Fibroblast of skin of back (primary cell): ENCODE measurements at regions not wholly inside any gene's neighbourhood (a gene's known extent, or its start where the extent isn't known, plus 50 kb on each side); places are given as distances from the start of the nearest gene placed in this dataset.

Experiments
- DNase-seq: peaks from one replicate; pipeline ENCODE4 v3.0.0-alpha.2; 2013

DNA sequence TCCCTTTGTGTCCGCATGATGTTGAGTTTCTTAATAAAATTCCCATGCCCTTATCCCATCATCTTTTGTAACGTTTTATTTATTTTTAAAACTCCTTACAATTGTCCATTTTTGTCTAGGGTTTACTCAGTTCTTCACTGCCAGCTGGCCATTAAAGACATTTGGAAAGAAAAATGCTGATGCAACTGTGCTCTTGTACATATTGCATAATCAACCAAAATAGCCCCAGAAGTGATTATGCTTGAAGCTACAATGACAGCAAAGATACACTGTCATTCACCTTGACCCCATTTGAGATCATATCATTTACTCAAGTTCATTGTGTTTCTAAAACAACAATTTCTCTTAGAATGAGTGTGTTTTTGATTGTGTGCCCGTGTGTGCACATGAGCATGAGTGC, 1074.6 kb upstream of the RBFOX1 start:
- no peak for DNase-seq

DNA sequence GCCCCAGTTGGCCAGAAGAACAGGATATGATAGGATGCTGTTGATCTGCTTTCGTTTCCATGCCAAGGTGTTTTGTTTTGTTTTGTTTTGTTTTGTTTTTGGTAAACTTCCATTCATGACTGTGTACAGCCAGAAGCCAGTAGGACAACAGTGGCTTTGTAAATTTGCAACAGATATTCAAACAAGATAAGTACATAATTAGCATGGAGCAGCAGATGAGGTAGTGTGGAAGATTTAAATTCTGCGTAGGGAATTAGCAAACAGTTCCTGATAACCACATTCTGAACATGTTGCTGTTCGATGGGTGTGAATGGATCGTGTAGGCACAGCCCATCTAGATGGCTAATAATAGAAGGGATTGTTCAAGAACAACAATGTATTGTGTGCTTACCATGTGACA, 1080.1 kb upstream of the RBFOX1 start:
- DNase-seq, result no peak

DNA sequence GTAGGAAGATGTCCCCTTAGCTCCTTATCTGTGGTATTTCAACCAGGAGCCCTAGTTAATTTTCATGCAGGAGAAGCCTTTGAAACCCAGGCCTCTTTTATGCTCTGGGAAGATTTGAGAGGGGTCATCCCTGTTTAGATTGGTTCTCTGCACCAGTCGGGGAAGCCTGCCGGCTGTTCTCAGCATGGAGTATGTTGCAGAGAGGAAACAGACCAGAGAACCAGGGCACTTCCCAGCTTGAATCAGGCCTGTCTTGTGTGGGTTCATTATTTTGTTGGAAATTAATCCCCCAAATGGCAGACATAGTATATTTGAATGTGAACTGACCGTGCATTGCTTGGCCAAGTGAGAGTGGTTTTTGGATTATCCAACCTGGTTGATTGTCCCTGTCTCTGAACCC, 1082.1 kb upstream of the RBFOX1 start:
- DNase-seq, result no peak

DNA sequence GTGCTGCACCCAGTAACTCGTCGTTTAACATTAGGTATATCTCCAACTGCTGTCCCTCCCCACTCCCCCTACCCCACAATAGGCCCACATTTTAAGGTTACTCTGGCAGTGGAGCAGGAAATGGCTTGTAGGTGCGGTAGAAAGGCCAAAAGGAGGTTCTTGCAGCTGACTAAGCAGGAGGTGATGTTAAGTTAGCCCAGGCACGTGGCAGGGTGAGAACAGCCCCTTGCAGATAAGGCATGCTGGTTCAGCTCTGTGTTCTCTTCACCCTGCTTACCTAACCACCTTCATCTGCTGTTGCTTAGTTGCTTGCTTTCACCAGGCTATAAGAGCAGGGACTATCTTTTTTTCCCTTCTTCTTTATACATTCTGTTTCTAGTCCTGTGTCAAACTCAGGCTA, 1082.8 kb upstream of the RBFOX1 start:
- DNase-seq, result no peak

DNA sequence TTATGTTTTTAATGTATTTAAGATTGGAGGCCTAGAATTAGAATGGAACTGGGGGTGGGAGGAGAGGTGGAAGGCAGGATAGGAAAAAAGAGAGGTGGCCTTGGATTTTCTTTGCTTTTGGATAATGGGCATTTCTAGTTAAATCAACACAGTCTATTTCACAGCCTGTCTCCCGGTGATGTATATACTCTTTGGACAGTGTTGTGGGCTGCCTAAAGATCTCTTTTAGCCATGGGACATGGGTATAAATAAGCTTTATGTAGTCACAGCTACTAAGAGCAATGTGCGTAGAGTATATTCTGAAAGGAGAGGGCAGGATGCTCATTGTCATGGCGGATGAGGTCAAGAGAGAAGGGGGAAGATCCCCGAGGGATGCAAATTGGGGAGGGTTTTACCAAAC, 1084.4 kb upstream of the RBFOX1 start:
- DNase-seq, result no peak

DNA sequence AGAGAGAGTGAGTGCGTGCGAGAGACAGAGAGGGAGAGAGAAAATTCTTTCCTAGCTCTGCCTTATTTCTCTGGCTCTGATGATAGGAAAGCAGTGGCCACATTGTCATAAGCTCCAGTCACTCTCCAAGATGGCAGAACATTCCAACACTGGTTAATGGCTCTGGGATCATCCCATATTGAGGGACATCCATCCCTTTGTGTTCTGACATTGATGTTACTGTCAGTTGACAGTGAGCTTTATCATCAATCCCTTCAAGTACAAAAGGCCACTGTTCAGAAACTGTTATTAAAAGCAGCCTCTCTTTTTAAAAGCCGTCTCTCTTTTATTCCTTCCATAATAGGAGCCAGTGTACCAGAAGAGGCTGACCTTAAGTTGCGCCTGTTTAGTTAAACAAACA, 1084.9 kb upstream of the RBFOX1 start:
- DNase-seq, result no peak

DNA sequence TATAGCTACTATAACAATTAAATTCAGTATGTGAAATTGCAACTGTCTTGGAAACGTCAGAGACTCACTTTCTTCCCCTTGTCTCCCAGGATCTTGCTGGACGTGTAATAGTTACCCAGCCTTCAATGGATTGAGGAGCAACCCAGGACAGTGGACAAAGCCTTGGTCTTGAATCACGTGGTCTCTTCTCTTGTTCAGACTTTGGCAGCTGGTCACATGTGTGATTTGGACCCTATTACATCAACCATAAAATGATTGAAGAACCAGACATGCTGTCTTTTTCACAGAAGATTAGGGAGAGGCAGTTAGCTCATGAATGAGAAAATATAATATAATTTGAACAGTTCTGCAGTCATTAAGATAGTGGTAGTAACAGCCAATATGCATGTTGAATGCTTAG, 1085.5 kb upstream of the RBFOX1 start:
- no peak for DNase-seq

DNA sequence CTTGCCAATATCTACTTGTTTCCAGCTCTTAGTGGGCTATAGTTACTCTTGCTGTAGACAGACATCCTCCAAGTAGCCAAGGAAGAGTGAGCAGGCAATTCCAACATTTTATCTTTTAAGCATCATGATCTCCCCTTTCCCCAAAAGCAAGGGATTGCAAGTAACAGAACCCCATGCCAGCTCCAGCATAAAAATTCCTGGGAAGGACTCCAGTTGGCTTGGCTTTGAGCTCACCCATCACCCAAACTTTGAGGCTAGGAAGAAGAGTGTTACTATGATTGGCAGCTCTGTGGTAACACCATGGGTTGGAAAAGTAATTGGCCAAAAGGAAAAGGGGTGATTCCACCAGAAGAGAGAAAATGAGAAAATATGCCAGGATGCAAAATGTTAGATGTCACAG, 1086.4 kb upstream of the RBFOX1 start:
- DNase-seq, result no peak

DNA sequence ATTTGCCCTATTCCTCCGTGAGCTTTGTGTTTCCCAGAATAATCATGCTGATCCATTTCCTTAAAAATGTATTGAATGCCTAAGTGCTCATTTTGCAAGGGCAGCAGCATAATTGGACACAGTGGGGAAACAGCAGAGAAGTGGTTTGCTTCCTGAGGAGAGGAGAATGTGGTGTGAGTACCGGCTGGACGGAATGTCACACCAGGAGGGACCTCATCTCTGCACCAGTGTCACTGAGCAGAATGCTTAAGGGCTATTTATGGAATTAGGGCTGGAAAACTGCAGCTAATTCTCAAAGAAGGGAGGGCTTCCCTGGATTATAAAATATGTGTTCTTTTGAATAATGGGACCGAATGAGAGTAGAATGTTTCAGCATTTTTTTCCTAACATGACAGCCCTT, 1100.6 kb upstream of the RBFOX1 start:
- DNase-seq, result no peak

DNA sequence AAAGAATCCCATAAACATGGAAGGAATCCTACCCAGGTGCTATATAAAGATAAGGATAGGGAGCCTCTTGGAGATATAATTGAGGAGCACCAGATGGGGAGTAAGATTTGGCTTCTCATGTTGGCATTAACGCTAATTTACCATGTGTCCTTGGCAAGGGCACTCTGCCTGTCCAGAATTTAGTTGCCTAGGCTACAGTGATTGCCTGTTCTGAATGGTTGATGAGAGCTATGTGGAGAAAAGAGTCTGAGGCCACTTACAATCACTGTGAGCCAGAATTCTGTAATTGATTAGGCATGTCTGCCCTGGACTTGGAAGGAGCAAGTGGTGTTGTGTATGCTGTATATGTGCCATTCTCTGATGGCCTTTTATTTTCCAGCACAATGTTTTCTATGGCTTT, 1101.2 kb upstream of the RBFOX1 start:
- DNase-seq, result no peak

DNA sequence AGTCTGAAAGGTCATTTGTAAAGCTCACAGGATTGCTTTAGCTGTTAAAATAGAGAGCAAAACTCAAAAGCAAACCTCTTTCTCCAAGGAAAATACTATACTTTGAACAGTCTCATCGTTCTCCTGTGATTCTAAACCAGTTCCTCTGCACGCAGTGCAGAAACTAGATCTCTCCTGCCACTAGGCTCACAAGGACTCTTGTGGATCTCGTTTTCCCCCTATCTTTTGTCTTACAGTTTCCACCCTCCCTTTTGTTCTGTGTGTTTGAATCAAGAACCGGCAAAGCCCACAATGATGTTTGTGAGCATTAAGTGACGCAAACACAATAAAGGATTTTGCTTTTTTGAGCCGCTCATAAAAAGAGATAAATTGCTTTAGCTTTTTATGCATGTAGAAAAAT, 1103.5 kb upstream of the RBFOX1 start:
- DNase-seq, result no peak

DNA sequence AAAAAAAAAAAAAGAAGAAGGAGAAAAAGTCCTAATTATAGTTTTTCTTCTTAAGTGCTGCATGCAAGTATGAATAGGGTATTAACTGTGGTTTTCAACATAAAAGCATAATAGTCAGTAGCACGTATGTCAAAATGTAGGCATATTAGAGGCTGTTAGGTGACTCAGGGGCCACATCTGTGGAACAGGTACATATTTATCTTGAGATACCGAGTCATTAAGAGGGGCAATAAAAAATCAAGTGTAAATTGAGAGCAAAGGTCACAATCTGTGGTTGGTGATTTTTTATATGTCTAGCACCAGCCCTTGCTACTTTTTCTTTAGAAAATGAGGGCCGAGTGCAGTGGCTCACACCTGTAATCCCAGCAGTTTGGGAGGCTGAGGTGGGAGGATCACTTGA, 1113.8 kb upstream of the RBFOX1 start:
- DNase-seq, result no peak

DNA sequence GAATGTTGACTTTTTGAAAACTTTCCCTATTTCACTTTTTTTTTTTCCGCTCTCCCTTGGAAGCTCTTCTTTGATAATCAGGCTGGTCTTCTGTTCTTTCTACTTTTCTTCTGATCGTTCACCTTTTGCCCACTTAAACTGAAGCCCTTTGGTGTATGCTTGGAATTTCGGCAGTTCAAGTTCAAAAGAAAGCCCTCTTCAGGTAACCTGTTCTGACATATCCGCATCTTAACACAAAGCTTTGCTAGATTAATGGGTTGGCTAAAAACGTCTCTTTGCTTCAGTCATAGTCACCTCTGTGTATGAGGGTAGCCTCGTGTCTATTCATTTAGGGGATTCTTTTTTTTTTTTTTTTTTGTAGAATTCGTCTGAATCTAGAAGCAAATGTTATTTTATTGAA, 1115.8 kb upstream of the RBFOX1 start:
- DNase-seq, result no peak

DNA sequence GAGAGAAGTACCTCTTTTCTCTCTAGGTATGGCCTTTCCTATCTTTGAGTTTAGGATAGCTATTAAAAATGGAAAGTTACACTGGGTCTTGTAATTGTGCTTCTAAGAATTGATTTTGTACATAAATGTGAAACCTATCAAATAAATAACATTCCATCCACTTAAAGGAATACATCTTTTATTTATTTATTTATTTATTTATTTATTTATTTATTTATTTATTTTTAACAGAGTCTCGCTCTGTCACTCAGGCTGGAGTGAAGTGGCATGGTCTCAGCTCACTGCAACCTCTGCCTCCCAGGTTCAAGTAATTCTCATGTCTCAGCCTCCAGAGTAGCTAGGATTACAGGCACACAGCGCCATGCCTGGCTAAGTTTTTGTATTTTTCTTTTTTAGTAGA, 1114.0 kb upstream of the EEF2KMT start:
- DNase-seq, result no peak

DNA sequence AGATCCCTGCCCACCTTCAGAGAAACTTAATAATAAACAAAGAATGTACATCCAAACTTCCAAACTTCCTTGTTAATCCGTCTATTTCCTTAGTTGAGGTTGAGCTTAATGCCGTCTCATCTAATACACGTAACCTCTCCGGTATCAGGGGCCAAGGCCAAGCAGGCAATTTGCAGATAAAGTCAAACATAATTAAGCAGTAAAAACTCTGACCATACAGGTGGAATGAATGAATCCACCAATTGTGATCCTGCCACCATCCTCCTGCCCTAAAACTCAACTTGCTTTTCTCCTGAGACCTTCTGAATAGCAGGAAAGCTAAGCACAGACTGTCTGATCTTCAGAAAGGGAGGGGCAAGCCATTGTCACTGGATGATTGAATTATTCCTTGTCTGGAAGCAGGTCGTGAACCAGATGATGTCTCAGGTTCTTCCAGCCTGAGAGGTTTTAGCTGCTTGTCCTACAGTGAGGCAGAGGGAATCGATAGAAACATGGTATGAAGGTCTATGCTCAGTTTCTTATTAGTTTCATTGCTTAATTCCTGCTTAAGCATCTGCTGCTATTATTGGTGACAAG, 1111.8 kb upstream of the EEF2KMT start:
- DNase-seq, result no peak

DNA sequence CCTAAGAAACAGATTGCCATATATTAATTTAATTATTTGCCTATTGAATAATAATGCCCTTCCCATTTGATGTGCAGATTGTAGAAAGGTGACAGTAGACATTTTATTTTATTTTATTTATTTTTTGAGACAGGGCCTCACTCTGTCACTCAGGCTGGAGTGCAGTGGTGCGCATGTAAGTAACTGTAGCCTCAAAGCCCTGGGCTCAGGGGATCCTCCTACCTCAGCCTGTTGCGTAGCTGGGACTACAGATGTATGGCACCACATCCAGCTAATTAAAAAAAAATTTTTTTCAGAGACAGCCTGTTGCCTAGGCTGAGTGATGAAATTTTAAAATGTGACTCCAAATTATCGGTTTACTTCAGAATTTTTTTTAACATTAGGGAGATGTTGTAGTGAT, 1110.0 kb upstream of the EEF2KMT start:
- DNase-seq, result no peak

DNA sequence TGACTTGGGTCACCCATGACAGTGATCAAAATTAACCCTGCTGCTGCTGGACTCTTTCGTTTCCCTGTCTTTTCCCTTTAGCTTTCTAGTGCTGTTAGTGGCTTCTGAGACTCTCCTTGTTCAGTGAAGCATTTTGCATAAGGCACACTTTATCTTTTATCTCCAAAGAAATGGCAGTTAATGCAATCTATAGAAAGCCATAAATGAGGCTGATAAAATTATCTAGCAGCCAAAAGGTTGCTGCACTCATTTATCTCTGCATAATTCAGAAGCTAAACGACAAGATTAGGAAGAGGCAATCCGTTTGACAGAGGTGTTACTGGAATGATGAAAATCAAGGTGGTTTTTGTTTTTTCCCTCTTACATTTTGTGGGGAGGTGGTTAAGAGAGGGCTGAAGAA, 1109.5 kb upstream of the EEF2KMT start:
- no peak for DNase-seq

DNA sequence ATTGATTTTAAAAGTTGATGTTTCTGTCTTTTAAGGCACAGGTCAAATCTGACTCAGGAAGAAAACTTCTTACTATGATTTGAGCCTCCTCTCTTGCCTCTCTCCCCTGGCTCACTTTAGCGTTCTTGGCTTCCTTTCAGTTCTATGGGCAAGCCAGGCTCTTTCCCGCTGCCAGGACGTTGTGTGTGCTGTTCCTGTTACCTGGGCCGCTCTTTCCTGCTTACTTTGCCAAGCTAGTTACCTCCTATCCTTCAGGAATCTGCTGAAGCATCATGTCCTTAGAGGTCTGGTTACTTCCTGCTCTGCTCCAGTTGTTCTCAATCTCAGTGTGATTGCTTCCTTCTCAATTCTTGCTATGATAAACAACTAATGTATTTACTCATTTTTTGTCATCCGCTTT, 1108.5 kb upstream of the EEF2KMT start:
- no peak for DNase-seq

DNA sequence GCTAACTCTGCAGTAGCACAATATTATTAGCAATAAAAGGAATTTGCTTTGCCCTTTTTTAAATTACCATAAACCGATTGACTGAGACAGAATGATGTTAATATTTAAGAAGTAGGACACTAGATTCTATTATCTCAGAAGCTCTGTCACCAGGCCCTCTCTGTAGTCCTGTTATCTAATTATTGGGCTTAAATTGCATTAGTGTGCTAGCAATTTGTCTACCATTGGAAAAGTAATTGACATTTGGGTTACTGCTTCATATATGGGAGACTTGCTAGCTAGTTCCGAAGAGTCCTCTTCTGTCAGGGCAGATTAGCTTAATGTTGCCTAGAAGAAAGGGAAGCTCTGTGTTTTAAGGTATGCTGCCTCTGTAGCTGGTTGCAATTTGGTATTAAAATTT, 1107.3 kb upstream of the EEF2KMT start:
- no peak for DNase-seq

DNA sequence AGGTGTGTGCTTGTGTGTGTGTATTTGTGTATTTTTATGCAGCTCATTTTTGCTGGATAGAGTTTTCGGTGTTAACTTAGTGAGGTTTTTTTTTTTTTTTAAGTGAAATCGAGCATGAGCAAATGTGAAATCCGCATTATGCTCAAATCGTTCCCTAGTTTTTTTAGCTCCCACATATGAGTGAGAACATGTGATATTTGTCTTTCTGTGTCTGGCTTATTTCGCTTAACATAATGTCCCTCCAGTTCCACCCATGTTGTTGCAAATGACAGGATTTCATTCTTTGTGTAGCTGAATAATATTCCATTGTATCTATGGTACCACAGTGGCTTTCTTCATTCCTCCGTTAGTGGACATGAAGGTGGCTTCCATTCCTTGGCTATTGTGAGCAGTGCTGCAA, 1103.3 kb upstream of the EEF2KMT start:
- no peak for DNase-seq

DNA sequence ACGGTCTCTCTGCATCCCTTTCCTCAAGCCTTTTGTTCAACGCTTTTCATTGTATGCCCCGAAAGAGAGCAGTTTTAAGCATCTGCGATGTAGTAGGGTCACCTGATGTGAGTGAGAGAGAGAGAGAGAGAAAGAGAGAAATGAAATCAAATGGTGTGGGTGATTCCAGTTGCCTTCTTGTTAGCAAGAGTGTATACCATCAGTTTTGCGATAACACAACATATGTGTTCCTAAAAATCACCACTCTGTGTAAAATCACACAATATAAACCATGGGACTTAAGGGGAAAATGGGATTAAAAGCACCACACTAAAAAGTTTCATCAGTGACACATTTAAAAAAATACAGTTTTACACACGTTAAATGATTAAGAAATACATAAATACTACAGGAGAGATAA, 1102.7 kb upstream of the EEF2KMT start:
- no peak for DNase-seq

DNA sequence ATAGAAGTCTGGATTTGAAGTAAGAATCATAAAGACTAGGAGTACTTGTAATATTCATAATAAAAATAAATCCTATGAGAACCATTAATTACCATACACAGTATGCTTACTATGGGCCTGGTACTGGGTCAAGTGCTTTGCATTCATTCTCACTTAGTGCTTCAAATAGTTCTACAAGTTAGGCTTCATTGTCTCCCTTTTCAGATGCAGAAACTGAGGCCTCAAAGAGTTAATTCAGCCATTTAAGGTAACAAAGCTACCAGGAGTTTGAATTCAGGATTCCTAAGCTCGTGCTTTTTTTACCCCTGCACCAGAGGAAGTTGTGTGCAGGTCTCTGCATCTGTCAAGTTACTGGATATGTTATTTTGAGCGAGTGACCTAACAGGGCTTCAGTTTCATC, 1098.4 kb upstream of the EEF2KMT start:
- no peak for DNase-seq

DNA sequence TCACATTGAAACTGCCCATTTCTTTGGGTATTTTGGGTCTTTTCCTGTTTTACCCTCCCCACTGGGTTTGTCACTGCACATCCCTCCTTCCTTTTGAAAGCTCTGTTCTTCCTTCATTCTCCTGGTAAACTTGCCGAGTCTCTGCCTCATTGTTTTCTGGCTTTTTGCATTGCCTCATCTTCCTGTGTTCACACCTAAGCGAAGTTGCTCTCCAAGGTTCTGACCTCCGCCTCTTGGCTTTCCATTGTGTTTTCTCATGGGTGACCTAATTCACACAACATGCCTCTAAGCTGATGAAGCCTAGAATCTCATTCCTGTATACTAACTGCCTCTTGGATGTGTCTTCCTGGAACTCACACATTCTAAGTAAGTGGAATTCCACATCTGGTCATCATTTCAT, 1096.1 kb upstream of the EEF2KMT start:
- DNase-seq, result no peak

DNA sequence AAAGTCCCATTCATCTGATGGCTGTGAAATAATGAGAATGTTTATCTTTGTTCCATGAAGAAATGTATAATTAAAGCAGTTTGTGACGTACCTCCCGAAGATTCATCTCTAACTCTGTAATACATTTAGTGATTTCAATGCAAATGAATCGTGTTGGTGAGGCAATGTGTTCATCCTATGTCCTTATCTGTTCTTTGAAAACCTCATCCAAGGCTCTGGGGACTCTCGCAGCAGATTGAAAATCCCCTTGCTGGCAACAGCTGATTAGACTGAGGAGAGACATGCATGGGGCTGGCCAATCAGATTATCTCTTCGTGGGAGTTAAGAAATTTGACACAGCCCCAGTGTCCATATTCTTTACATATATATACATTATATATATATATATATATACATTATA, 1095.4 kb upstream of the EEF2KMT start:
- DNase-seq, result no peak

DNA sequence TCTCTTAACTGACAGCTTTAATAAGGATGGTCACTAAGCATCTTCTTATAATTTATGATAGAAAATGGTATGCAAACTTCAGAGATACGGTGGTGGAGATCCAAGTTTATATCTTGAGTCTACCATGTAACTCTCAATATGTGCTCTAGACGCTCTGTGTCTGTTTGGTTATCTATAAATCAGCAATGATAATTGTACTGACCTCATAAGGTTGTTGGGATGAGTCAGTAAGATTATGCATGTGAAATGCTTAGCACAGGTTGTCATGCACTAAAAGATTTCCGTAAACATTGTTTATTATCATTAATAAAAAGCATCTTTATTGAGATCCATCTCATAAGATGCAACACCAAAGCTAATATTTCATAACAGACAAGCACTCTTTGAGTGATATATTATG, 1094.9 kb upstream of the EEF2KMT start:
- no peak for DNase-seq

DNA sequence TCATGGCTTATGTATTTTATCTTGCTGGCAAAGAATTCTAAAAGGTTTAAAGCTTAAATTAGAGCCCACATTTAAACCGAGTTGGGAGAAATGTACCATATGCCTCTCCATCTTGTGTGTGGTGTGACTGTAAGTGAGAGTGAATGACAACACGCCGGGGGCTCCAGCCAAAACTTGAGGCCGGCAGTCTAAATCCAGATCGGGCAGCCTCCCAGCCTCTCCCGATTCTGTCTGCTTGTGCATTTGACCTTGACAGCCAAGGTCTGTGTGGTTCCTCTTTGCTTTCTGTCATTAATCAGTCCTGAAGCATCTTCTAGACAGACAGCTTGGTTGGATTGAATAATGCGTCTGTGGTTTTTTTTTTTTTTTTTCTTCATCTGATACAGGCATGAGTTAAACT, 1093.2 kb upstream of the EEF2KMT start:
- no peak for DNase-seq
